ENCODE measurements at regions not wholly inside any gene's neighbourhood (a gene's known extent, or its start where the extent isn't known, plus 50 kb on each side); places are given as distances from the start of the nearest gene placed in this dataset.

GRCh38 chr16:61024180-61024900, 1011.9 kb downstream of the CDH8 start:
- TF ChIP-seq CTCF (IDR thresholded peaks at IDR 0.05) = no peak
- TF ChIP-seq POLR2A (IDR thresholded peaks at IDR 0.05; ENCODE audit: low read length) = no peak
- no peak for TF ChIP-seq MYC (IDR thresholded peaks at IDR 0.05; ENCODE audit: borderline replicate concordance, low read length)
- TF ChIP-seq BHLHE40 (IDR thresholded peaks at IDR 0.05; ENCODE audit: low read depth, low read length) = no peak
- TF ChIP-seq SMC3 (IDR thresholded peaks at IDR 0.05) = no peak
- no peak for TF ChIP-seq PHF8 (IDR thresholded peaks at IDR 0.05; ENCODE audit: borderline replicate concordance, low read depth)
- TF ChIP-seq EP300 (IDR thresholded peaks at IDR 0.05) = no peak
